HL-60 (cell line): ENCODE measurements at regions not wholly inside any gene's neighbourhood (a gene's known extent, or its start where the extent isn't known, plus 50 kb on each side); places are given as distances from the start of the nearest gene placed in this dataset.

Experiments
- DNase-seq, 2 experiments: peaks; one replicate each; pipeline ENCODE4 v3.0.0-alpha.2; 2010 to 2020; ENCODE audit warnings: low read depth in 1 of 2, low spot score in 1 of 2
- H3K27ac ChIP-seq: fragments of 250-450 bp; sonication (Bioruptor Pico); replicated peaks from 2 replicates; pipeline ENCODE4 v1.5.1; 2020; ENCODE audit warnings: mild to moderate bottlenecking, moderate library complexity
- H3K27me3 ChIP-seq: fragments of 250-450 bp; sonication (Bioruptor Pico); 2 replicates; pipeline ENCODE4 v1.5.1; 2021; ENCODE audit warnings: mild to moderate bottlenecking, moderate library complexity; ENCODE audit not compliant: insufficient read depth, poor library complexity, severe bottlenecking
- H3K4me3 ChIP-seq: replicated peaks from 2 replicates; pipeline ENCODE4 v1.5.1; 2011; ENCODE audit warnings: mild to moderate bottlenecking, control low read depth, low read length; ENCODE audit not compliant: insufficient read depth
- CTCF ChIP-seq: IDR thresholded peaks from one replicate; pipeline ENCODE4 v1.5.1; 2011; ENCODE audit warnings: low read length, control low read depth, inconsistent platforms; ENCODE audit not compliant: insufficient read depth
- GABPA ChIP-seq: IDR thresholded peaks from 2 replicates; pipeline ENCODE4 v1.6.1; 2012; ENCODE audit warnings: low read depth
- POLR2AphosphoS5 ChIP-seq: IDR thresholded peaks from 2 replicates; pipeline ENCODE4 v1.6.1; 2012; ENCODE audit warnings: low read depth
- SPI1 ChIP-seq: IDR thresholded peaks from 2 replicates; pipeline ENCODE4 v1.6.1; 2012; ENCODE audit warnings: low read depth, mild to moderate bottlenecking, borderline replicate concordance
- TF ChIP-seq, protein P1 (sequence below): IDR thresholded peaks from 2 replicates; pipeline ENCODE4 v1.6.1; 2012; ENCODE audit warnings: low read depth; ENCODE audit not compliant: insufficient replicate concordance

DNA sequence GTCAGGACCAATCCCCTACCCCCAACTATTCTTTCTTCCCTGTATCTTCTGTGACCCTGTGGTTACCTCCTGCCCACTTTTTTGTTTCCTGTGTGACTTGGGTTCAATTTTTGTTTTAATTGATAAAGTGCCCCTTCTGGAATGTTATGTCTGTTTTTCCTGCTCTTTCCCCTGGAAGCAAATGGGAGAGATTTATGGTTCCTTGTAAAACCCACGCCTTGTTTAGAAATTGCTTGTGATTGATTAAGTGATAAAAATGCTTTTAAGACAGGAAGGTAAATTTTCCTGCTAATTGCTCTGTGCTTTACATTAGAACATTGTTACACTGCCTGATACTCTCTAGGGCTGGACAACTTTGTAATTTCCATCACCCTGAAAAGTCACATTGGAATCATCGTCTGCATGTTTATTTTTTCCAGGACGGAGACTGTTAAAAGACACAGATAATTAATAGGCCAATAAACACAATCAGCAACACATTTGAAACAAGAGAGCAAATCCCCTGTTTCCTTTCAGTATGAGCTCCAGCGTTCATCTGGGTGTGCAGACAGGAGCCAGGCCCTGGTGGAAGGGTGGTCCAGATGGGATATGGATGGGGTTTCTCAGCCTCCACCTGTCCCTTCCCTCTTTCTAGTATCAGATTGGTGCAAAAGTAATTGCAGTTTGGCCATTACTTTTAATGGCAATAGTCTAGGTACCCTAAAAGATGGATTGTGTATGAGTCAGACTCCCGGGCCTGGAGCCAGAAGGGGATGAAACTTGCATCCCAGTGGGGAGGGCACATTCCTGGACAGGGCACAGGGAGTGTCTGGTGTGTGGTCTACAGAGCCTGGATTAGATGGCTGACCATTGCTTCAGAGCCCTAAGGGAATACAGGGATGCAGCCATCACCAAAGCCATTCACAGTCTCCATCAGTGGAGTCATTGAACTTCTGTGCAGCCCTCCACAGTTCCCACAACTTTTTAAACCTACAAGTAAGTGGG lies 58.1 kb upstream of the AGBL1 start:
- no peak for TF ChIP-seq GABPA
- TF ChIP-seq SPI1 = no peak
- Histone ChIP-seq H3K4me3 (no peak overlapping the region), H3K27ac (no peak overlapping the region), H3K27me3 (no peaks in the 10 kb centered on the region)
- no peak for DNase-seq

DNA sequence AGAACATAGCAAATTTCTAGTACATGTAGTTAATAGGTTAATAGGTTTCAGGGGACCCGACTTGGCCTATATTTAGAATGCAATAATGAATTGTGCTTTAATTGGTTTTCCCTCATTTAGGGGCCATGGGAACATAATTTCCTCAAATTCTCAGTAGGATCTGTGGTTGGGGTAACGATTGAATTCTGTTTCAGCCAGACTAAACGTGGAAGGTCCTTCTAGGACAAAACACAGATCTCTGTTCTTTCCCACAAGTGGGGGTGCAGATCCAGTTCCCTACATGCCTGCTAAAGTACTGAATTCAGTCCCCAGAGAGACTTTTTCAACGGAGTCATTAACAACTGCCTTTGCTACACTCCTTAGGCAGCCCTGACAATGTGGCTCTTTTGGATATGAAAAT lies 50.7 kb upstream of the AGBL1 start:
- Histone ChIP-seq H3K27ac (no peak overlapping the region), H3K27me3 (no peaks in the 10 kb centered on the region), H3K4me3 (no peak overlapping the region)
- TF ChIP-seq CTCF (no peak), SPI1 (no peak), POLR2AphosphoS5 (no peak), GABPA (no peak)
- TF ChIP-seq, protein P1, sequence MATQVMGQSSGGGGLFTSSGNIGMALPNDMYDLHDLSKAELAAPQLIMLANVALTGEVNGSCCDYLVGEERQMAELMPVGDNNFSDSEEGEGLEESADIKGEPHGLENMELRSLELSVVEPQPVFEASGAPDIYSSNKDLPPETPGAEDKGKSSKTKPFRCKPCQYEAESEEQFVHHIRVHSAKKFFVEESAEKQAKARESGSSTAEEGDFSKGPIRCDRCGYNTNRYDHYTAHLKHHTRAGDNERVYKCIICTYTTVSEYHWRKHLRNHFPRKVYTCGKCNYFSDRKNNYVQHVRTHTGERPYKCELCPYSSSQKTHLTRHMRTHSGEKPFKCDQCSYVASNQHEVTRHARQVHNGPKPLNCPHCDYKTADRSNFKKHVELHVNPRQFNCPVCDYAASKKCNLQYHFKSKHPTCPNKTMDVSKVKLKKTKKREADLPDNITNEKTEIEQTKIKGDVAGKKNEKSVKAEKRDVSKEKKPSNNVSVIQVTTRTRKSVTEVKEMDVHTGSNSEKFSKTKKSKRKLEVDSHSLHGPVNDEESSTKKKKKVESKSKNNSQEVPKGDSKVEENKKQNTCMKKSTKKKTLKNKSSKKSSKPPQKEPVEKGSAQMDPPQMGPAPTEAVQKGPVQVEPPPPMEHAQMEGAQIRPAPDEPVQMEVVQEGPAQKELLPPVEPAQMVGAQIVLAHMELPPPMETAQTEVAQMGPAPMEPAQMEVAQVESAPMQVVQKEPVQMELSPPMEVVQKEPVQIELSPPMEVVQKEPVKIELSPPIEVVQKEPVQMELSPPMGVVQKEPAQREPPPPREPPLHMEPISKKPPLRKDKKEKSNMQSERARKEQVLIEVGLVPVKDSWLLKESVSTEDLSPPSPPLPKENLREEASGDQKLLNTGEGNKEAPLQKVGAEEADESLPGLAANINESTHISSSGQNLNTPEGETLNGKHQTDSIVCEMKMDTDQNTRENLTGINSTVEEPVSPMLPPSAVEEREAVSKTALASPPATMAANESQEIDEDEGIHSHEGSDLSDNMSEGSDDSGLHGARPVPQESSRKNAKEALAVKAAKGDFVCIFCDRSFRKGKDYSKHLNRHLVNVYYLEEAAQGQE = no peak
- no peak for DNase-seq
